HG03442 (cell line): ENCODE measurements at regions not wholly inside any gene's neighbourhood (a gene's known extent, or its start where the extent isn't known, plus 50 kb on each side); places are given as distances from the start of the nearest gene placed in this dataset.
"Not testable (repeated sequence)": the region's sequence is repeated elsewhere in the genome, so short reads cannot be mapped to it uniquely, and the experiment has no call there.

Source experiments
- ATAC-seq: cut with Tn5 transposase; IDR thresholded peaks from one replicate; pipeline ENCODE4 v1.9.1; 2021; ENCODE audit warnings: mild to moderate bottlenecking, moderate library complexity; ENCODE audit not compliant: unreplicated experiment

GRCh38 chr5:67954351-67954750 lies 261.2 kb upstream of the PIK3R1 start:
- no peak for ATAC-seq

- ATAC-seq, result no peak
These were observed 273.1 kb upstream of the PIK3R1 start for GRCh38 chr5:67942421-67942820.

- no peak for ATAC-seq
These were observed 273.7 kb upstream of the PIK3R1 start for GRCh38 chr5:67941614-67942401.

GRCh38 chr5:67935908-67936566 lies 279.5 kb upstream of the PIK3R1 start:
- ATAC-seq, result no peak

GRCh38 chr5:67934976-67935375 lies 280.6 kb upstream of the PIK3R1 start:
- no peak for ATAC-seq

DNA sequence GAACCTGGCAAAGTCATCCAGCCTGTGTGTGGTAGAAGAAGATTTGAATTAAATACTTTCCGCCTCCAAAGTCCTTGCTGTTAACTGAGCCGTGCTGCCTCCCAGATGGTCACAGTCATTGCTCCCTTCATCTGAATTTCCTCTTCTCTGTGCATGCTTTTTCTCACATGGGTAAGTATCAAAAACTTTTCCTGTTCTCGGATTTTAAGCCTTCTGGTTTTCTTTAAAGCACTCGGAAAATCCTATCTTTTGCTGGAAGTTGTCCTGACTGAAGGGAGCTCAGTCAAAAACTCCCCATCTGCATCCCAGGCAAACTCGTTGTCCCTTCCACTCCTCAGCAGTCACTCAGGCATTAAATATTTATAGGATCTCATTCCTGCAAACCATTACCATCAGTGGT lies 290.0 kb upstream of the PIK3R1 start:
- no peak for ATAC-seq

- ATAC-seq, result no peak
These were observed 294.5 kb upstream of the PIK3R1 start for GRCh38 chr5:67921004-67921601.

- not testable (repeated sequence) for ATAC-seq
These were observed 296.0 kb upstream of the PIK3R1 start for GRCh38 chr5:67919532-67919931.

- no peak for ATAC-seq
These were observed 298.0 kb upstream of the PIK3R1 start for GRCh38 chr5:67917561-67917960.

DNA sequence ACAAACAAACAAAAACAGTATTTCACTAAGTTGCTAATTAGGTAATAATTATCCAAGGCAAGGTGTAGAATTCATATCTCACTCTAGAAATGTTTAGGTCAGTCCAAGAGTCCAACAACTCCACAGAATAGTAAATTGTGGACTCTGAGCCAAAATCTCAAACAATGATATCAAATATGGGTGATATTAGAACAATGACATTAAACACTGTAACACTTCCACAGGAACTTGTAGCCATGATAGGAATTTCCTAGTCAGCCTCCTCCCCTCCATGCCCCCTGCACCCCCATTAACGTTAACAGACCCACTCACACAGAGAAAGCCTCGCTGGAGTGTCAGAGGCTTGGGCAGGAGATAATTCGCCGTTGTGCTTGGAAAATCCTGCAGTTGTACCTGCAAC lies 305.0 kb upstream of the PIK3R1 start:
- ATAC-seq, result no peak

DNA sequence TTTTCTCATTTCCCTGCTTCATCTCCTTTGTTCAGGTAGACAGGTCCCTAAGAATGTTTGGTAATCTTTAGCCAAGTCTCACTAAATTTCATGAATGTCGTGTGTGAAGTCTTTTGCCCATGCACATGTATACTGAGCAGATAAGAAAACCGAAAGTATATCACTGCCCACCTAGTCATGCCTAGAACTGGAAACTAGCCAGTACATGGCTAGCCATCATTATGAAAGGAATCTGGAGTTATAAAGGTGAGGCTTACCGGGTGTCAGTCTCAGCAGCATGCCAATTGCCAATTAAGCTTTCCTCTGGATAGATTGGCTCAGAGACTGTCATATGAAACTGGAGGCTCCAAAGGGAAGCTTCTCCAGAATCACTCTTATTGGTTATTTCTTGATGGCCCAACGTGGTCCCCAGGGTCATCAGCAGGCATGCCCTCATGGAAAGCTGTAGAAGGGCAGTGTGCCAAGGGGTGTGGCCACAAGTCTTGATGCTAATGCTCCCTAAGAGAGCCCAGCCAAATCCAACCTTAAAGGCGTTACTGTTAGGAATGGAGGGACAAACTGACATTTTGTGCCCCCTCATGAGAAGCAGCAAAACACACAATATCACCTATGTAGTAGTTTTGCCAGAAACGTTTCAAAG lies 307.3 kb upstream of the PIK3R1 start:
- no peak for ATAC-seq

DNA sequence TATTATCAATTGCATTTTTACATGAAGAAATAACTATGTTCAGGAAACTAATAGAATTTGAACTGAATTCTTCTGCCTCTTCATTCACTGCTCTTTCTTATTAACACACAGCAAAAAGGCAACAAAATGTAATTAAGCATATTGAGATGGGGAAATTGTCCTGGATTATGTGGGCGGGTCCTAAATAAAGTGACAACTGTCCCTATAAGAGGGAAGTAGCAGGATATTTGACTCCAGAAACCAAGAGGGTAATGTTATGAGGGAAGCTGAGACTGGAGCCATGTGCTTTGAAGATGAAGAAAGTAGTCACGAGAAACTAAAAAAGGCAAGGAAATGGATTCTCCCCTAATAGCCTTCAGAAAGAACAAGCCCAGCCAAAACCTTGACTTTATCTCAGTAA lies 311.2 kb upstream of the PIK3R1 start:
- ATAC-seq, result no peak

- no peak for ATAC-seq
These were observed 311.9 kb upstream of the PIK3R1 start for GRCh38 chr5:67903656-67904055.

GRCh38 chr5:67903121-67903520 lies 312.4 kb upstream of the PIK3R1 start:
- ATAC-seq, result no peak

DNA sequence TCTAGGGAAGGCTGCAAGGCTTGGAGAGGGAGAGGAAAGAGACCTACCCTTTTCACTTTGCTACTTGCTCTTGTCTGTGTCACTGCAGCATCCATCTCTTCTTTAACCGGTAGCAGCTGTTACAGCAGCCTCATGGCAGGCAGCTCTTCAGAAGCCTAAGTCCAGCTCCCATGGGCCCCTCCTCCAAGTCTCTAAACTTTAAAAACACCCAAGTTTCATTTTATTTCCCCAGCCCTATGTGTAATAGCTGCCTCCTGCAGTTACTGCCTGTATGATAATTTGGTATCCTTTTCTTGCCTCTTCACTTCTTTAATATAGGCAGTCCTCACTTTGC lies 313.1 kb upstream of the PIK3R1 start:
- ATAC-seq, result no peak

- no peak for ATAC-seq
These were observed 313.6 kb upstream of the PIK3R1 start for GRCh38 chr5:67901814-67902496.

- no peak for ATAC-seq
These were observed 315.0 kb upstream of the PIK3R1 start for GRCh38 chr5:67900514-67900913.

GRCh38 chr5:67897980-67898379 lies 317.6 kb upstream of the PIK3R1 start:
- ATAC-seq, result no peak

- no peak for ATAC-seq
These were observed 318.1 kb upstream of the PIK3R1 start for GRCh38 chr5:67897431-67897830.

DNA sequence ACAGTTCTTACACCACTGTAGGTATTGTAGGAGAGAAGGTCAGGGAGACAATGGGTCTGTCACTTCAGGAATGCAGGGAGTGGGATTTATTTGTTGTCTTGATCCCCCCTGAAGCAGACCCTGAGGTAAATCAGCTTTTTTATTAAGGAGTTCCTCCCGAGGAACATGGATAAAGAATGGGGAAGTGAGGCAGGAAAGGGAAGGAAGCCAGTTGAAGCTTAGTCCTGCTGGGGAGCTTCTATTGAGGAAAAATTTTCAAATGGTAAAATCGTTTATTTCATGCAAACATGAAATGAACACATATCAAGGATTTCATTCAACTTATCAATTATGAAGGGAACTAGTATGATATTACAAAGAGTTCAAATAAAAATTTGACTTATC lies 318.6 kb upstream of the PIK3R1 start:
- no peak for ATAC-seq

- ATAC-seq, result no peak
These were observed 319.1 kb upstream of the PIK3R1 start for GRCh38 chr5:67896311-67896929.
